ENCODE measurements at regions not wholly inside any gene's neighbourhood (a gene's known extent, or its start where the extent isn't known, plus 50 kb on each side); places are given as distances from the start of the nearest gene placed in this dataset.

DNA sequence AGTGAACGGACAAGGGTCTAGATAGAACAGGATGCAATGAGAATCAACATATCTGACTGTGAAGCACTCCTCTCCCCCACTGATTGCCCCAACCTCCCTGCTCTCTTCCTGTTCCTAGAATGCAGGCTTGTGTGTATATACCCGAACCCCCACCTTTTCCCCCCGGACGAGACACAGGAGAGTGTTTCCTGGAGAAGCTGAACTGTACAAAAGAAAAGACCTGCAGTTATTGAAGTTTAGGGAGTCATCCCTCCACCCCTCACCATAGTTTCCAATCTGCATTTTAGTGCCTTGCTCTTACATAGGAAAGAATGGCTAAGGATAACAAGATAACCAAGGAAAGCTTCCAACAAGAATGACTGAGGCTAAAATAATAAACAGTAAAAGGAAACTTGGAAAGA, 55.5 kb upstream of the PDE10A start:
- DNase-seq (ENCODE audit: low spot score): peak; percentile 47

DNA sequence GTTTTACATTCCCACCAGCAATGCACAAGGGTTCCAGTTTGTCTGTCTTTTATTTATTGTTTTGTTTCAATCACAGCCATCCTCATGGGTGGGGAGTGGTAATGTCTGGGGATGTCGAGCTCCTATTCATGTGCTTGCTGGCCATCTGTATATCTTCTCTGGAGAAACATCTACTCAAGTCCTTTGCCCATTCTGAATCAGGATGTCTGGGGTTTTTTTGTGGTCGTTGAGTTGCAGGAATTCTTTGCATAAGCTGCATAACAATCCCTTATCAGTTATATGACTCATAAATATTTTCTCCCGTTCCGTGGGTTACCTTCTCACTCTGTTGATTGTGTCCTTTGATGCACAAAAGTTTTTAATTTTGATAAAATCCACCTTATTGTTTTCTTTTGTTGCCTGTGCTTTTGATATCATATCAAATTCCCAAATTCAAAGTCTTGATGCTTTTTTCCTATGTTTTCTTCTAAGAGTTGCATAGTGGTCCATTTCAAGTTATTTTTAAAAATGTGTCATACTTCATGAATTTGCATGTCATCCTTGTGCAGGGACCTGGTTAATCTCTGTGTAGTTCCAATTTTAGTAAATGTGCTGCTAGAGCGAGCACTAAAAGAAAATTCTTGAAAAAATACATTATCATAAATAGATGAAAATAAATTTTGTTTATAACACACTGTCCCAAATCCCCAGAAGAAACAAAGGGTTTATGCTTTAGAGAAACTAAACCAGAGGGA, 54.9 kb upstream of the PDE10A start:
- DNase-seq (ENCODE audit: low spot score): peak; percentile 89

GRCh38 chr6:165716886-165717285, 53.8 kb upstream of the PDE10A start:
- DNase-seq (ENCODE audit: low spot score): peak; percentile 73

DNA sequence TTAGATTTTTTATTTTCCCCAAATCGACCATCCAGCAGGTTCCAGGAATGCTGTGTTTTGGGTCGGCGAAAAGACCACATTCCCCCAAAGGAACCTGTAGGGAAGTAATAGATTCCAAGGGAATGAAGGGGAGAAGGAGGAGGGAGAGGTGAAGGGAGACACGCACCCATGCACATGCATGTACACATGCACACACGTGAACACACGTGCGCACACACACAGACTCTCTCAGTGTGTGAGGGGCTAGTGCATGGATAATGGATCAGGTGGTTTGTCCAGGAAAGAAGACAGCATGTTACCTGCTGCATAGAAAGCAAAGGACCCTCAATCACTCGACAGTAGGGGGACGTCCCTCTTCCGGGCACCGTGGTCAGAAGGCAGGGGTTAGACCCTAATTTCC, 52.4 kb upstream of the PDE10A start:
- no peak for DNase-seq (ENCODE audit: low spot score)

- no peak for DNase-seq (ENCODE audit: low spot score)
These were observed 51.9 kb upstream of the PDE10A start for GRCh38 chr6:165714907-165715306.

GRCh38 chr6:165713845-165714466, 50.9 kb upstream of the PDE10A start:
- DNase-seq (ENCODE audit: low spot score): no peak
